Mucosa of rectum (tissue), 2 donors: ENCODE measurements at regions not wholly inside any gene's neighbourhood (a gene's known extent, or its start where the extent isn't known, plus 50 kb on each side); places are given as distances from the start of the nearest gene placed in this dataset.
"Not testable (repeated sequence)": the region's sequence is repeated elsewhere in the genome, so short reads cannot be mapped to it uniquely, and the experiment has no call there.

Source experiments
- H3K27ac ChIP-seq, 2 donors: one replicate each; pipeline ENCODE4 v1.7.0; 2013; ENCODE audit warnings: inconsistent platforms in 2 of 2, low read depth in 2 of 2, low read length in 2 of 2
- H3K27me3 ChIP-seq, 2 donors: one replicate each; pipeline ENCODE4 v1.7.0; 2013; ENCODE audit warnings: low read length in 2 of 2; ENCODE audit not compliant: control insufficient read depth in 2 of 2, insufficient read depth in 2 of 2
- H3K36me3 ChIP-seq, 2 donors: one replicate each; pipeline ENCODE4 v1.7.0; 2013; ENCODE audit warnings: low read length in 2 of 2; ENCODE audit not compliant: control insufficient read depth in 2 of 2, insufficient read depth in 2 of 2
- H3K4me1 ChIP-seq, 2 donors: one replicate each; pipeline ENCODE4 v1.7.0; 2013; ENCODE audit warnings: low read length in 2 of 2, mild to moderate bottlenecking in 1 of 2; ENCODE audit not compliant: control insufficient read depth in 2 of 2, insufficient read depth in 2 of 2
- H3K4me3 ChIP-seq, 2 donors: one replicate each; pipeline ENCODE4 v1.7.0; 2013; ENCODE audit warnings: low read length in 2 of 2
- H3K9ac ChIP-seq, 2 donors: one replicate each; pipeline ENCODE4 v1.7.0; 2013; ENCODE audit warnings: low read length in 2 of 2, low read depth in 1 of 2, mild to moderate bottlenecking in 1 of 2
- H3K9me3 ChIP-seq, 2 donors: one replicate each; pipeline ENCODE4 v1.7.0; 2013; ENCODE audit warnings: low read length in 2 of 2; ENCODE audit not compliant: control insufficient read depth in 2 of 2
- donor health status: healthy.
- donor health status: Normal muscosa, but diverticular disease.

GRCh38 chr5:173486355-173487225 lies 129.9 kb downstream of the BOD1 start:
- Histone ChIP-seq H3K27ac (no peak overlapping the region), H3K4me3 (no peak overlapping the region)

GRCh38 chr5:173484569-173484968 lies 131.9 kb downstream of the BOD1 start:
- Histone ChIP-seq H3K36me3 (no peaks in the 10 kb centered on the region), H3K9me3 (no peaks in the 10 kb centered on the region), H3K4me3 (no peak overlapping the region), H3K9ac (no peak overlapping the region), H3K27ac (no peak overlapping the region), H3K4me1 (no peaks in the 10 kb centered on the region), H3K27me3 (peaks cover 0 to 2% of the 10 kb centered on the region in 2 donors)

More at GRCh38 chr5:173486355-173487225, 129.9 kb downstream of the BOD1 start:
- no peaks in the 10 kb centered on the region for H3K27me3 ChIP-seq
- no peaks in the 10 kb centered on the region for H3K9me3 ChIP-seq
- no peaks in the 10 kb centered on the region for H3K36me3 ChIP-seq
- no peak overlapping the region for H3K9ac ChIP-seq
- no peaks in the 10 kb centered on the region for H3K4me1 ChIP-seq

DNA sequence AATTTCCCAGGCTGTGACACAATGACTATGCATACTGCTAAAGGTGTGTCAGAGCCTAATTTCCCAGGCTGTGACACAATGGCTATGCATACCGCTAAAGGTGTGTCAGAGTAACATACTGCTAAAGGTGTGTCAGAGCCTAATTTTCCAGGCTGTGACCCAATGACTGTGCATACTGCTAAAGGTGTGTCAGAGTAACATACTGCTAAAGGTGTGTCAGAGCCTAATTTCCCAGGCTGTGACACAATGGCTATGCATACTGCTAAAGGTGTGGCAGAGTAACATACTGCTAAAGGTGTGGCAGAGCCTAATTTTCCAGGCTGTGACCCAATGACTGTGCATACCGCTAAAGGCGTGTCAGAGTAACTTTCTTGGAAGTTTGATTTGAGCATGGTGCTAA lies 132.9 kb downstream of the BOD1 start:
- not testable (repeated sequence) for H3K4me1 ChIP-seq, H3K27me3 ChIP-seq, H3K9ac ChIP-seq, H3K4me3 ChIP-seq, H3K36me3 ChIP-seq, H3K27ac ChIP-seq, H3K9me3 ChIP-seq

DNA sequence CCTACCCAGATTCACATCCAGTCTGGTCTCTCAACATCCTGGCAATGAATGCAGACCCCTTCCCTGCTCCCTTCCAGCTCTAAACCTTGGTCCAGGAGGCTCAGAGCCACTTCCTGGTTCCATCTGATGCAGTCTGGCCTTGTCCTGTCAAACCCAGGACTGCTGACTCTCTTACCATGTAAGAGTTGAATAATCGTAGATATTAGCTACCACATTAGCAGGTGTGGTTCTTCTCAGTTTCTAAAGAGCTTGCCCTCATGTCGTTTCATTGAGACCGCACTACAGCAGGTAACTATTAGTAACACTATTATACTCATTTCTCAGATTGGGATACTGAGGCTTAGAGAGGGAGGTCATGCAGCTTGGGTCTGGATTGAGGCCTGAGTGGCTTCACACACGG lies 133.3 kb downstream of the BOD1 start:
- no peaks in the 10 kb centered on the region for H3K4me1 ChIP-seq

DNA sequence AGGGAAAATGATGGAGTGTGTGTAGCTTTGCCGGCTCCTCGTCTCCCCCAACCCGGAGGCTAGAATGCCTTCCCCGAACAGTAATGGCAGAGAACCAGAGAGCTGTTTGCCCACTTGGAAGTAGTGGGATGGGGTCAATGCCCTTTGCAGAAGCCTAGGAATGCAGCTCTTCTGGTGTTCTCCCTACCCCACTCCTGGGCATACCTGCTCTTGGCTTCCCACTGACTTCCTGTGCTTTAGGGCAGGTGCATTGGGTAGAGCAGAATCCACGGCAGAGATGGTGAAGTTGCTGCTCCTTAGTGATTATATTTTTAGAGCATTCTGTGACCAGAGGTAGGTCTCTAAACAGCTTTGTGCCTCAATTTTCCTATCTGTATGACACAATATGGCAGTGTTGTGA lies 134.6 kb downstream of the BOD1 start:
- H3K9ac ChIP-seq: no peak overlapping the region
- no peak overlapping the region for H3K27ac ChIP-seq
- H3K36me3 ChIP-seq: no peaks in the 10 kb centered on the region
- peaks cover 0 to 2% of the 10 kb centered on the region in 2 donors for H3K27me3 ChIP-seq
- peaks cover 0 to 2% of the 10 kb centered on the region in 2 donors for H3K4me1 ChIP-seq
- no peaks in the 10 kb centered on the region for H3K9me3 ChIP-seq
- H3K4me3 ChIP-seq: no peak overlapping the region

More for the DNA sequence above, 133.3 kb downstream of the BOD1 start:
- Histone ChIP-seq H3K27me3 (peaks cover 0 to 2% of the 10 kb centered on the region in 2 donors), H3K9me3 (no peaks in the 10 kb centered on the region), H3K27ac (no peak overlapping the region), H3K4me3 (no peak overlapping the region), H3K9ac (no peak overlapping the region), H3K36me3 (no peaks in the 10 kb centered on the region)

DNA sequence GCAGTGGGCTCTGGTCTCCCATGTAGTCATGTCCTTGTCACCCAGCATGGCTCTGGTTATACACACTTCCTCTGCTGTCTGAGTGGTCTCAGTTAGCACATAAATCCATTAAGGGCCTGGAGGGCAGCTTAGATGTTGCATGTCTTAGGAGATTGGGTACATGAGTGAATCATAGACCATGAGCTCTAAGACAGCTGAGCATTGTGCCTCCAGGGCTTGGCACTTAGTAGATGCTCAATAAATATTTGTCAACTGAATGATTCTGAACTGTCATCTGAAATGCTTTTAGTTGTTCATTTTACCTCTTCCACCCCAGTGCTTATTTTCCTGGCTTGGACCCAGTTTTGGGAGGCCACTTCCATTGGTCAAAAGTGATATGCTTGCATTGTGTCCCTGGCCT lies 135.6 kb downstream of the BOD1 start:
- Histone ChIP-seq H3K4me3 (no peak overlapping the region), H3K36me3 (no peaks in the 10 kb centered on the region), H3K27me3 (peaks cover 0 to 2% of the 10 kb centered on the region in 2 donors), H3K9me3 (no peaks in the 10 kb centered on the region), H3K9ac (no peak overlapping the region), H3K27ac (no peak overlapping the region), H3K4me1 (peaks cover 0 to 2% of the 10 kb centered on the region in 2 donors)

GRCh38 chr5:173479711-173480110 lies 136.7 kb downstream of the BOD1 start:
- no peak overlapping the region for H3K9ac ChIP-seq
- H3K27ac ChIP-seq: no peak overlapping the region
- no peak overlapping the region for H3K4me3 ChIP-seq
- peaks cover 0 to 2% of the 10 kb centered on the region in 2 donors for H3K27me3 ChIP-seq
- H3K9me3 ChIP-seq: no peaks in the 10 kb centered on the region
- H3K36me3 ChIP-seq: no peaks in the 10 kb centered on the region
- peaks cover 0 to 2% of the 10 kb centered on the region in 2 donors for H3K4me1 ChIP-seq

GRCh38 chr5:173477345-173478040 lies 139.0 kb downstream of the BOD1 start:
- Histone ChIP-seq H3K27ac (no peak overlapping the region), H3K36me3 (no peaks in the 10 kb centered on the region), H3K27me3 (peaks cover 0 to 4% of the 10 kb centered on the region in 2 donors), H3K4me1 (peaks cover 0 to 2% of the 10 kb centered on the region in 2 donors), H3K9ac (no peak overlapping the region), H3K9me3 (no peaks in the 10 kb centered on the region), H3K4me3 (no peak overlapping the region)

DNA sequence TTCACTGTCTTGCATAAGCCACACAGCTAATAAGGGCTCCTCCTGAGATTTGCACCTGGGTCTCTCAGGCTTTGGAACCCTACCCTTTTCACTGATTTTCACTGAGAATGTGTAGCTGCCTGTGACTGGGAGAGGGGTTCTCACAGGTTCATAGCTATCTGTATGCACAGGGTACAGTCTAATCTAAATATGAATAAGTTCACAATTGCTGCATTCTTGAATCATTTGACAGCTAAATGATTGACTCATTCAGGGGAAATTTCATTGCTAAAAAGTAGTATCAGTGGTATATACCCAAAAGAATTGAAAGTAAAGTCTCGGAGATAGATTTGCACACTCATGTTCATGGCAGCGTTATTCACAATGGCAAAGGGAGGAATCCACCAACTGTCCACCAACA lies 140.7 kb downstream of the BOD1 start:
- Histone ChIP-seq H3K27ac (no peak overlapping the region), H3K9me3 (no peaks in the 10 kb centered on the region), H3K4me1 (peaks cover 0 to 2% of the 10 kb centered on the region in 2 donors)

DNA sequence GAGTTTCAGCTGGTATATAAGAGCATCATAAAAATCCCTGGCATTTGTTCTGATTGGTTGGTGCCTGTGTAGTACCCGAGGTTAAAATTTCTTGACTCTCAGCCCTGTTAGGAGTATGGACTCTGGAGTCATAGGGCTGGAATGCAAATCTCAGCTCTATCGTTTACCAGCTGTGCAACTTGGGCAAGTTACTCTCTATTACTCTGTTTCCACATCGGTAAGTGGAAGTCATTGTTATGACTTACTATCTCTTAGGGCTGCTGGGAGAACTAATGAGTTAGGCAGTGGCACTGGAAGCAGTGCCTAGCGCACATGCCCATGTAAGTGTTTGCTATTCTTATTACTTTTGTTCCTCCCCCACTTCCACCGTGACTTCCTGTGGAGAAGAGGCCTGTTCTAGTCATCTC lies 141.6 kb downstream of the BOD1 start:
- no peak overlapping the region for H3K9ac ChIP-seq
- no peaks in the 10 kb centered on the region for H3K9me3 ChIP-seq
- H3K4me3 ChIP-seq: no peak overlapping the region
- no peaks in the 10 kb centered on the region for H3K36me3 ChIP-seq
- peaks cover 0 to 2% of the 10 kb centered on the region in 2 donors for H3K4me1 ChIP-seq
- peaks cover 0 to 2% of the 10 kb centered on the region in 2 donors for H3K27me3 ChIP-seq
- H3K27ac ChIP-seq: no peak overlapping the region

More for the DNA sequence above, 140.7 kb downstream of the BOD1 start:
- Histone ChIP-seq H3K27me3 (peaks cover 0 to 3% of the 10 kb centered on the region in 2 donors), H3K4me3 (no peak overlapping the region), H3K9ac (no peak overlapping the region), H3K36me3 (no peaks in the 10 kb centered on the region)
